K562 (cell line): ENCODE measurements at regions not wholly inside any gene's neighbourhood (a gene's known extent, or its start where the extent isn't known, plus 50 kb on each side); places are given as distances from the start of the nearest gene placed in this dataset.

ENCODE experiments used
- MGA ChIP-seq: fragments of 450-650 bp; IDR thresholded peaks from 2 replicates; pipeline ENCODE4 v1.6.1; 2016; ENCODE audit warnings: mild to moderate bottlenecking, moderate library complexity
- ZHX1 ChIP-seq: fragments of 150-350 bp; conservative IDR thresholded peaks from 2 replicates; pipeline ENCODE4 v1.6.1; 2014; ENCODE audit warnings: low read length

- no peak for TF ChIP-seq MGA
- no peak for TF ChIP-seq ZHX1
These were observed 256.0 kb upstream of the TCERG1L start (continued) for GRCh38 chr10:131567279-131568162.
